Psoas muscle (tissue), 7 donors: ENCODE measurements at regions not wholly inside any gene's neighbourhood (a gene's known extent, or its start where the extent isn't known, plus 50 kb on each side); places are given as distances from the start of the nearest gene placed in this dataset.

ENCODE experiments used
- ATAC-seq, 4 donors: fragments of 200-7000 bp; cut with Tn5 transposase; one replicate each; pipeline ENCODE4 v1.9.1; 2020; ENCODE audit warnings: moderate library complexity in 3 of 4, mild to moderate bottlenecking in 2 of 4
- DNase-seq, 2 donors: peaks; one replicate each; pipeline ENCODE4 v3.0.0-alpha.2; 2020
- H3K27ac ChIP-seq: fragments of 200-600 bp; one replicate; pipeline ENCODE4 v1.8.0; 2022
- H3K27me3 ChIP-seq, 3 donors: fragments of 200-600 bp in 1 of 3; one replicate each; pipeline versions ENCODE4 v1.6.1 to v1.8.0; 2013 to 2022; ENCODE audit warnings: low read length in 2 of 3, mild to moderate bottlenecking in 2 of 3, moderate library complexity in 1 of 3; ENCODE audit not compliant: insufficient read depth in 3 of 3
- H3K36me3 ChIP-seq, 2 donors: fragments of 200-600 bp in 1 of 2; one replicate each; pipeline versions ENCODE4 v1.6.1 to v1.8.0; 2013 to 2022; ENCODE audit warnings: low read depth in 1 of 2, mild to moderate bottlenecking in 1 of 2, moderate library complexity in 1 of 2; ENCODE audit not compliant: insufficient read depth in 1 of 2
- H3K4me1 ChIP-seq: fragments of 200-600 bp; one replicate; pipeline ENCODE4 v1.8.0; 2022
- H3K4me3 ChIP-seq: fragments of 200-600 bp; one replicate; pipeline ENCODE4 v1.8.0; 2022; ENCODE audit warnings: mild to moderate bottlenecking
- H3K9me3 ChIP-seq: fragments of 200-600 bp; one replicate; pipeline ENCODE4 v1.8.0; 2022
- WGBS, 3 donors: extraction: QIAGEN DNeasy Blood & Tissue Kit; methylation state at CpG; one replicate each; pipeline versions ENCODE4 v1.1.6 to v1.1.7; 2013; 5-methylcytosine and 5-hydroxymethylcytosine counted together
- intact Hi-C, 2 donors: fragments of 100-400 bp; cut with DNase I; formaldehyde crosslinking; loops; one replicate each; pipeline versions ENCODE4 v1.11.0 to v1.14.2; 2022
- TF ChIP-seq, protein P1 (sequence below): fragments of 200-600 bp; IDR thresholded peaks from one replicate; pipeline ENCODE4 v1.8.0; 2022; ENCODE audit warnings: antibody characterized with exemption
- donor health status: healthy with polysubstance abuse.
- donor health status: DM: no; HTN: no; CAD: no; lungs with moderate emphysema.
- donor health status: Bipolar disorder and iron deficiency.
- donor health status: healthy.
- donor health status: DM: yes; HTN: yes; CAD: no.
- donor health status: DM: no; HTN: no; CAD: no.
- donor health status: DM: yes; HTN: yes; CAD: no.

DNA sequence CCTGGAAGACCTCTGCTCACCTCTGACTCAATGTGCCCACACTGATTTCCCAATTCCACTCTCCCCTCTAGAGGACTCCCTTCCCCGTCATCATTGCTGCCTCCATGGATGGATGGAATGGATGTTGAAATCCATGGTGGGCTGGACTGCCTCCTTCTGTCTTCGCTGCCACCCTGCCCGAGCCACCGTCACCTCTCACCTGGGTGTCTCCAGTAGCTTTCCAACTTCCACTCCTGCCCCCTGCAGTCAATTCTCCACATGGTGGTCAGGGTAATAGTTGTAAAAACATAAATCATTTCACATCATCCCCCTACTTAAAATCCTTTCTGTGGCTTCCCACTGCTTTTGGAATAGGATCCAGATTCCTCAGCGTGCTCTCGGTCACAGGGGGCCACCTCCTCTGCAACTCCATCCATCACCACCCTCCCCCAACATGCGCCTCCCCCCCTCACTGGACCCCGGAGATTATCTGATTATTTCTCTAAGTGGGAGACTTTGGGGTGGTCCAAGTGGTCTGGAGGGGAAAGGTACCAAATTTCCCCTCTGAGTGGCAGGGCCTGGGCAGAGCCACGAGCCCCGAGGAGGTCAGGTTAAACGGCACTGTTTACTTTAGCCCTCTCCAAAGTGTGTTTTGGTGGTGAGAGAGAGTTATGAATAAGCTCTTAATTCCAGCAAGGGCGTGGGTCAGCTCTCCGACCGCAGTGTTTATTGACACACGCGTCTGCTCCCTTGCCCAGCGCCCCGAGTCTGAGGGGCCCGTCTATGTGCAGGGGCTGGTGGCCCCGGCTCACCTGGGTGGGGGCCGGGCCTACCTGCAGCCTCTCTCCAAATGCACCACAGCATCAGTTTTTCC, 313.7 kb downstream of the MN1 start:
- no peak for ATAC-seq
- intact Hi-C loops, result loop anchor here in 1 of 2 donors (5.0 kb wide), 1 partner anchor 314 kb away; the partner anchor contains the start of gene MN1

DNA sequence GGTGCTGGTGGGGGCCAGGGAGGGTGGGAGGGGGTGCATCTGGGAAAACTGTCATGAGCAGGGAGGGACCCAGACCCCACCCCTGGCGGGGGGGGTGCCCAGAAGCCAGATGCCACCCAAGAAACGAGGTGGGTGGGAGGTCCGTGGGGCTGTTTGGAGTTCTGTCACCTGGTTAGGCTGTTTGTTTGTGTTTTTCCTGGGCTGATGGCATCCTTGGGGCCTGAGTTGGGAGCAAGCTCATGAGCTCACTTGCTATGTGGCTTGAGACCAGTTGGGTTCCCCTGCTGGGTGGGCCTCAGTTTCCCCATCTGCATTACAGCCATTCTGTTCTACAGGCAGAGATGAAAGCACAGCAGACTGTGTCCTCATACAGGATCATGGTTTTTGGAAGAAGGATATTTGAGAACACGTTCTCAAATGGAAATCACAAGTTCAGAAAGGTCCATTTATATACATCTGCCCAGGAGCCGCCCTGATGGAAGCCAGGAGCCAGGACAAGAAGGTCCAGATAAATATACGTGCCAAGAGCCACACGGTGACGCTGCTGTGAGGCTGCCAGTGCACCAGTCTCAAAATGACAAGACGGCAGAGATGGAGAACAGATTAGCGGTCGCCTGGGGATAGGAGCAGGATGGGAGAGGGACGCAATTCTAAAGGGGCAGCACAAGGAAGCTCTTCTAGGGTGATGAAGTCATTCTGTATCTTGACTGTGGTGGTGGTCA, 312.9 kb downstream of the MN1 start:
- ATAC-seq (peak; percentile 65 to 85 (median 76)), DNase-seq (no peak)
- Histone ChIP-seq H3K4me3 (no peak overlapping the region), H3K27me3 (no peaks in the 10 kb centered on the region), H3K36me3 (no peaks in the 10 kb centered on the region), H3K4me1 (peaks cover 11% of the 10 kb centered on the region), H3K9me3 (no peaks in the 10 kb centered on the region), H3K27ac (no peak overlapping the region)
- 26 to 38% (median 31%) methylated on average over 12 of the region's 12 CpGs for WGBS, 3 donors
- intact Hi-C loops, result loop anchor here in 1 of 2 donors (5.0 kb wide), 1 partner anchor 314 kb away; the partner anchor contains the start of gene MN1
- TF ChIP-seq, protein P1, sequence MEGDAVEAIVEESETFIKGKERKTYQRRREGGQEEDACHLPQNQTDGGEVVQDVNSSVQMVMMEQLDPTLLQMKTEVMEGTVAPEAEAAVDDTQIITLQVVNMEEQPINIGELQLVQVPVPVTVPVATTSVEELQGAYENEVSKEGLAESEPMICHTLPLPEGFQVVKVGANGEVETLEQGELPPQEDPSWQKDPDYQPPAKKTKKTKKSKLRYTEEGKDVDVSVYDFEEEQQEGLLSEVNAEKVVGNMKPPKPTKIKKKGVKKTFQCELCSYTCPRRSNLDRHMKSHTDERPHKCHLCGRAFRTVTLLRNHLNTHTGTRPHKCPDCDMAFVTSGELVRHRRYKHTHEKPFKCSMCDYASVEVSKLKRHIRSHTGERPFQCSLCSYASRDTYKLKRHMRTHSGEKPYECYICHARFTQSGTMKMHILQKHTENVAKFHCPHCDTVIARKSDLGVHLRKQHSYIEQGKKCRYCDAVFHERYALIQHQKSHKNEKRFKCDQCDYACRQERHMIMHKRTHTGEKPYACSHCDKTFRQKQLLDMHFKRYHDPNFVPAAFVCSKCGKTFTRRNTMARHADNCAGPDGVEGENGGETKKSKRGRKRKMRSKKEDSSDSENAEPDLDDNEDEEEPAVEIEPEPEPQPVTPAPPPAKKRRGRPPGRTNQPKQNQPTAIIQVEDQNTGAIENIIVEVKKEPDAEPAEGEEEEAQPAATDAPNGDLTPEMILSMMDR, result peak; percentile 11

More for the DNA sequence above, 313.7 kb downstream of the MN1 start:
- DNase-seq, result no peak
- H3K36me3 ChIP-seq, result no peaks in the 10 kb centered on the region
- WGBS, 3 donors, result 47 to 50% (median 48%) methylated on average over 21 of the region's 21 CpGs
- no peaks in the 10 kb centered on the region for H3K9me3 ChIP-seq
- no peak overlapping the region for H3K4me3 ChIP-seq
- H3K27ac ChIP-seq, result no peak overlapping the region
- H3K27me3 ChIP-seq, result no peaks in the 10 kb centered on the region
- peaks cover 11% of the 10 kb centered on the region for H3K4me1 ChIP-seq
- TF ChIP-seq, protein P1, result no peak

DNA sequence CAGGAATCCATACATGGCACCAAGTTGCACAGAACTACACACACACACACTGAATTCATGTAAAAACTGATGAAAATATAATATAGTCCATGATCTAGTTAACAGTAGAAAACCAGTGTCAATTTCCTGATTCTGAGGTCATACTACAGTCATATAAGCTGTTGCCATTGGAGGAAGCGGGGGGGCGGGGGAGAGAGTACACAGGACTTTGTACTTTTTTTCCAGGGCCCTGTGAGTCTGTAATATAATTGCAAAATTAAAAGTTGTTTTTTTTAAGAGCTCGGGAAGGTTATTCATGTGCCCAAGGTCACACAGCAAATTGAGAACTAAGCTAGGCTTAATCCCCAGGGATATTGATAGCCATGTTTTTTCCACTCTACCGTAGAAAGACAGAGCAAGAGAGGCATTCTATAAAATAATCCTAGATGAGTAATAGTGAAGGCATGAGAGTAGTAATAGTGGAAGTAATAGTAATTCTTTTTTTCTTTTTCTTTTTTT, 312.3 kb downstream of the MN1 start:
- H3K36me3 ChIP-seq, result no peaks in the 10 kb centered on the region
- whole genome bisulfite sequencing, 3 donors, result 37 to 43% (median 38%) methylated on average over 4 of the region's 4 CpGs
- ATAC-seq, result peak in 1 of 4 donors; percentile 27
- H3K4me3 ChIP-seq, result no peak overlapping the region
- TF ChIP-seq, protein P1, result no peak
- no peaks in the 10 kb centered on the region for H3K9me3 ChIP-seq
- H3K4me1 ChIP-seq, result peaks cover 11% of the 10 kb centered on the region
- H3K27me3 ChIP-seq, result no peaks in the 10 kb centered on the region
- intact Hi-C loops, result loop anchor here in 1 of 2 donors (5.0 kb wide), 1 partner anchor 313 kb away; the partner anchor contains the start of gene MN1
- no peak for DNase-seq
- H3K27ac ChIP-seq, result no peak overlapping the region

DNA sequence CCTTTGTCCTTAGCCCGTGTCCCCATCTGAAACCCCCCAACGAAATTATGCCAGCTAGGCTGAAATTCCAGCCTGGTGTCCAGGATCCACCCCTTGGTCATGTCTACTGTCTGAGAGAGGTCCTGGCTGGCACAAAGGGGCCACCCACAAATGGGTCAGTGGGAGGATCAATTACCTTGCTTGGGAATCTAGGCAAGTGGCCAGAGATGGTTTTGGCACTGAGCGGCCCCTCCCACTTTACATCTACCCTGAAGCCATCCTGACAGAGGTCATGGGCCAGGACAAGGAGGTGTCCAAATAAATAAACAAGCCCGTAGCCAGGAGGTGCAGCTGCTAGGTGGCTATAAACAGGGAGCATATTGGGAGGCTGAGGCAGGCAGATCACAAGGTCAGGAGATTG, 311.5 kb downstream of the MN1 start:
- H3K36me3 ChIP-seq, result no peaks in the 10 kb centered on the region
- no peaks in the 10 kb centered on the region for H3K9me3 ChIP-seq
- ATAC-seq (peak in 3 of 4 donors; percentile 13 to 54 (median 24)), DNase-seq (no peak)
- H3K27me3 ChIP-seq, result no peaks in the 10 kb centered on the region
- intact Hi-C loops, result no loop called here
- no peak overlapping the region for H3K27ac ChIP-seq
- TF ChIP-seq, protein P1, result no peak
- 37 to 59% (median 37%) methylated on average over 4 of the region's 4 CpGs for WGBS, 3 donors
- H3K4me3 ChIP-seq, result no peak overlapping the region
- H3K4me1 ChIP-seq, result peaks cover 11% of the 10 kb centered on the region
